OCI-LY3 (cell line): ENCODE measurements at regions not wholly inside any gene's neighbourhood (a gene's known extent, or its start where the extent isn't known, plus 50 kb on each side); places are given as distances from the start of the nearest gene placed in this dataset.

ENCODE experiments used
- CTCF ChIP-seq: fragments of 200-600, 300-600 bp; sonication (generic); IDR thresholded peaks from 2 replicates; pipeline ENCODE4 v1.5.1; 2014; ENCODE audit warnings: antibody characterized with exemption, low read length, low read depth
- EZH2phosphoT487 ChIP-seq: fragments of 200-600 bp; shearing (Covaris generic); IDR thresholded peaks from 2 replicates; pipeline ENCODE4 v1.6.1; 2018; ENCODE audit warnings: antibody characterized with exemption, mixed run types, low read depth

- TF ChIP-seq CTCF (no peak), EZH2phosphoT487 (no peak)
These were observed 206.9 kb upstream of the MBL2 start for GRCh38 chr10:52979295-52979990.
